ENCODE measurements at regions not wholly inside any gene's neighbourhood (a gene's known extent, or its start where the extent isn't known, plus 50 kb on each side); places are given as distances from the start of the nearest gene placed in this dataset.

- TF ChIP-seq CTCF (IDR thresholded peaks at IDR 0.05), result no peak
- TF ChIP-seq POLR2AphosphoS5 (IDR thresholded peaks at IDR 0.05), result no peak
- TF ChIP-seq EP300 (IDR thresholded peaks at IDR 0.05), result no peak
- no peak for TF ChIP-seq POLR2A (IDR thresholded peaks at IDR 0.05)
Measured at GRCh38 chr1:83083589-83084224, 915.2 kb downstream of the TTLL7 start.
